ENCODE measurements at regions not wholly inside any gene's neighbourhood (a gene's known extent, or its start where the extent isn't known, plus 50 kb on each side); places are given as distances from the start of the nearest gene placed in this dataset.

- TF ChIP-seq POLR2AphosphoS5 (IDR thresholded peaks at IDR 0.05), result no peak
- TF ChIP-seq, protein P1, sequence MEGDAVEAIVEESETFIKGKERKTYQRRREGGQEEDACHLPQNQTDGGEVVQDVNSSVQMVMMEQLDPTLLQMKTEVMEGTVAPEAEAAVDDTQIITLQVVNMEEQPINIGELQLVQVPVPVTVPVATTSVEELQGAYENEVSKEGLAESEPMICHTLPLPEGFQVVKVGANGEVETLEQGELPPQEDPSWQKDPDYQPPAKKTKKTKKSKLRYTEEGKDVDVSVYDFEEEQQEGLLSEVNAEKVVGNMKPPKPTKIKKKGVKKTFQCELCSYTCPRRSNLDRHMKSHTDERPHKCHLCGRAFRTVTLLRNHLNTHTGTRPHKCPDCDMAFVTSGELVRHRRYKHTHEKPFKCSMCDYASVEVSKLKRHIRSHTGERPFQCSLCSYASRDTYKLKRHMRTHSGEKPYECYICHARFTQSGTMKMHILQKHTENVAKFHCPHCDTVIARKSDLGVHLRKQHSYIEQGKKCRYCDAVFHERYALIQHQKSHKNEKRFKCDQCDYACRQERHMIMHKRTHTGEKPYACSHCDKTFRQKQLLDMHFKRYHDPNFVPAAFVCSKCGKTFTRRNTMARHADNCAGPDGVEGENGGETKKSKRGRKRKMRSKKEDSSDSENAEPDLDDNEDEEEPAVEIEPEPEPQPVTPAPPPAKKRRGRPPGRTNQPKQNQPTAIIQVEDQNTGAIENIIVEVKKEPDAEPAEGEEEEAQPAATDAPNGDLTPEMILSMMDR (IDR thresholded peaks at IDR 0.05), result no peak
- TF ChIP-seq POLR2A (IDR thresholded peaks at IDR 0.05), result no peak
Measured at GRCh38 chr3:26847680-26848079, 225.1 kb downstream of the LRRC3B start.
